HG02571 (cell line): ENCODE measurements at regions not wholly inside any gene's neighbourhood (a gene's known extent, or its start where the extent isn't known, plus 50 kb on each side); places are given as distances from the start of the nearest gene placed in this dataset.

Experiments used
- ATAC-seq: cut with Tn5 transposase; IDR thresholded peaks from one replicate; pipeline ENCODE4 v1.9.1; 2021; ENCODE audit warnings: mild to moderate bottlenecking, moderate library complexity; ENCODE audit not compliant: unreplicated experiment

GRCh38 chr2:106977717-106978116, 91.8 kb upstream of the ST6GAL2 start:
- ATAC-seq: no peak

GRCh38 chr2:106978647-106979046, 92.7 kb upstream of the ST6GAL2 start:
- no peak for ATAC-seq

- no peak for ATAC-seq
Observed at GRCh38 chr2:106981491-106981890, 95.5 kb upstream of the ST6GAL2 start.

- ATAC-seq: no peak
Observed at GRCh38 chr2:106982350-106982749, 96.4 kb upstream of the ST6GAL2 start.

GRCh38 chr2:106983305-106983704, 97.3 kb upstream of the ST6GAL2 start:
- ATAC-seq: no peak

GRCh38 chr2:106988361-106988760, 102.4 kb upstream of the ST6GAL2 start:
- ATAC-seq: no peak

DNA sequence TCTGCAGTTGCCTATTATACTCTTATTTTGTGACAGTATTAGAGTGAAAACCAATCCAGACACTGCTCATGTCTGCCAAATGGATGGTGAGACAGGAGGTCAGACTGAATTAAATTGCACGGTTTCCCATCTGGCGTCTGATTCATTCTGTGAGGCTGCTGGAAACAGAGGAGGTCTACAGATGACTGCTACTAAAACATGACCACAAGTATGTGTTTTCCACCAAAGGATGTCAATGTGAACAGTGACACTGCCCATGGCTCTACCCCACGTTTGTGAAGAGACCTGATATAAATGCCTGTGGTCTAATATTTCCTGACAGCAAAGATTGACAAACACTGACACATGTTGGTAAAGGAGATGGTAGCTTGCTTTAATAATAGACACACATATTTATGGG, 104.3 kb upstream of the ST6GAL2 start:
- no peak for ATAC-seq

- no peak for ATAC-seq
Observed at GRCh38 chr2:106991866-106992265, 105.9 kb upstream of the ST6GAL2 start.

DNA sequence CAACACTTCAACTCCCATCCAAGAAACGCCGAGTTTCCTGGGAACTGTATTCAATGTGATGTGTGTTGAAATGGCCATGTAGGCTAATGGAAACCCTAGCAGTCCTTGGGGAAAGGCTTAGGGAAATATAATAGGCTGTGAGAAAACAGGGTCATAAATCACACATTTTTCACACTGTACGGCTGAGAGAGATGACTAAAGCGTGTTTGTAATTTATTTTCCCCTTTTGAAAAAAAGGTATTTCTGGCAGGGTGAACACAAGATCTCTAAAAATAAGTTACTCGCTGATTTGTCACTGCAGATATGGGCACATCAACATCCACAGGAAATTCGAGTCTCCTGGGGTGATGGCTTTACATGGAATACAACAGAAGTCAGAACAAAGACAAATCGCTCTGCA, 109.6 kb upstream of the ST6GAL2 start:
- no peak for ATAC-seq

DNA sequence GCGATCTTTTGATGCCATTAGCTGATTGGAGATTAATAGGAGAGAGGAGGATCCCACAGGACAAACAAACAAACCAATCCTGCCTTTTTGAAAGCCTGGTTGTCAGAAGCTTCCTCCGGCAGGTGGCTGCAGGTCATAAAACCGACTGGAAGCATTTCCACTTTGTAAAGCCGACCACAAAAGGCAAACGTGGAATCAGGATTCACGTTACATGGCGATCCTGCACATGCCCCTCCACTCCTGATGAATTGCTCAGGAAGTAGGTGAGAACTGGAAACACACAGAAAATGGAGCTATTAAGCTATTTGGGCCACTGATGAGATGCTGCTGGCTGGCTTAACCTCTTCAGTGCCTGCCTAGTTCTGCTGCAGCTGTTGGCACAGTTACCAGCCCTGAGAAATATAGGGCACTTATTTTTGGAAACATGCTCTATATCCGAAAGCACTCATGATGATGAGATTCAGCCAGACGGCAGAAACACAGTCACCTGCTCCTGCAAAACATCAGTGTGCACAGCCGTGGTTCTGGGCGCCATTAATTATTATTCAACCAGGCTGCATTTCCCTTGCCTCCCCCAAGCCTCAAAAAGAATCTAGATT, 110.3 kb upstream of the ST6GAL2 start:
- no peak for ATAC-seq

- no peak for ATAC-seq
Observed at GRCh38 chr2:106997204-106997603, 111.2 kb upstream of the ST6GAL2 start.

DNA sequence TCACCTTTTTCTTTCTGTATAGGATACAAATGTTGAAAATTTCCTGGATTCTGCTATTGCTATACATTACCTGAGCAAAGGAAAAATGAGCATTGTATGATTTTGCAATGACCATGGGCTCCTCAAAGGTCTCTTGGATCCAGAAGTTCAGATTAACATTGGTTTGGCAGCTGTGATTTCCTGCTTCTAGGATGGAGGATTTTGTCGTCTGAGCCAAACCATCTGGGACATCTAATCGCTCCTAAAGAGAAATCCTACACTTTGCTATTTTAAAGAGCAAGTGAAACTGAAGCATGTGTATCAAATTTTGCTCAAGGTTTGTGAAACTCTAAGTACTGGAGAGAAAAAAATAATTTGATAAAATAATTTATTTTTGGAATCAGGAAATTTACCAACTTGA, 115.1 kb upstream of the ST6GAL2 start:
- no peak for ATAC-seq

DNA sequence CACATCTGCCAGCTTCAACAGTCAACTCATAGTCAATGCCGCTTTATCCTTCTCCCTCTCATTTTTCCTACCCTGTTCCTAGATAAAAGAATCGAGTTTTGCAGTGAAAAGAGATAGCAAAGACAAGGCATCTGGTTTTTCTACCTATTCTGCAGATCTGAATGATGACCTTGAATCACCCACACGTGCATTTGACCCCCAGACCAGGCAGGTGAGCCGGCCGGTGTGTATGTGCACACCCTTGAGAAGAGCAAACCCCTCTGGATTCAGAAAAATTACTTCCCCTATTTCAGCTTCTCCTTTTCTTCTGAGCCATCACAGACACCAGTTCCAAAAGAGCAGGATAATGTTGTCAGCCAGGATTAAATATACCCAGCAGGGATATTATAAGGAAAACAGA, 115.6 kb upstream of the ST6GAL2 start:
- no peak for ATAC-seq

- no peak for ATAC-seq
Observed at GRCh38 chr2:107001964-107002696, 116.2 kb upstream of the ST6GAL2 start.

- no peak for ATAC-seq
Observed at GRCh38 chr2:107002735-107003134, 116.8 kb upstream of the ST6GAL2 start.

GRCh38 chr2:107005853-107006252, 119.9 kb upstream of the ST6GAL2 start:
- ATAC-seq: no peak

DNA sequence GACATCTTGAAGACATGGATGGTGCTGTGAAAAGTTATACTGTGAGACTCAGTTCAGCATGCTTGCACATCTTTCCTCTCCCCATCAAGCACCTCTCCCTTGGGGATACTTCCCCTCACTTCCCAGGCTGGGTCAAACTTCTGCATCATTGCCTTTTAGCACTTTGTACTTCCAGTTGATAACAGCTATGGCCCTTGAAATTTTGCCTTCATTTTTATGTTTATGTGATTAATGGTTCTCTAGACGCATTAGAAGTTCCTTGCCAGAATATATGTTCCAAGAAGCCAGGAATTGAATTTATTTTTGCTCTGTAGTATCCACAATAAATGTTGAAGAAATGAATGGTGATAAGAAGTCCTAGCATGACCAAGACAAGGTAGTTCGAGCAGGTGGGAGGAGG, 120.9 kb upstream of the ST6GAL2 start:
- no peak for ATAC-seq

DNA sequence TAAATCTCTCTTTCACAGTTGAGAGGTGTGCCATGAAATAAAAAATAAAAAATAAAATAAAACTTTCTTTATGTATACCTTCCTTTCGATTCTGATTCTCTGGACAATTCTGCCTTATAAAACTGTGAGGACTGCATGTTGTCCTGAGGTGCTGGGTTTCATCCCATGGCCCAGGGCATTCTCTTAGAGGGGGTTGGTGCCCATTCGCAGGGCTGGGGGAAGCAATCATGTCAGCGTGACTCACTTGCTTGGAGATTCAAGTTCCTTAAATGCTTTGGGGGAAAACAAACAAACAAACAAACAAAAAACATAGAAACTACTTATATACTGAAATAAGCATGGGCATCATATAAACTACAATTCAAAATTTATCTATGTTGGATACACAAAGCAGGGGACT, 122.0 kb upstream of the ST6GAL2 start:
- no peak for ATAC-seq

GRCh38 chr2:107008843-107009242, 122.9 kb upstream of the ST6GAL2 start:
- ATAC-seq: no peak

- ATAC-seq: no peak
Observed at GRCh38 chr2:107009275-107009674, 123.3 kb upstream of the ST6GAL2 start.

DNA sequence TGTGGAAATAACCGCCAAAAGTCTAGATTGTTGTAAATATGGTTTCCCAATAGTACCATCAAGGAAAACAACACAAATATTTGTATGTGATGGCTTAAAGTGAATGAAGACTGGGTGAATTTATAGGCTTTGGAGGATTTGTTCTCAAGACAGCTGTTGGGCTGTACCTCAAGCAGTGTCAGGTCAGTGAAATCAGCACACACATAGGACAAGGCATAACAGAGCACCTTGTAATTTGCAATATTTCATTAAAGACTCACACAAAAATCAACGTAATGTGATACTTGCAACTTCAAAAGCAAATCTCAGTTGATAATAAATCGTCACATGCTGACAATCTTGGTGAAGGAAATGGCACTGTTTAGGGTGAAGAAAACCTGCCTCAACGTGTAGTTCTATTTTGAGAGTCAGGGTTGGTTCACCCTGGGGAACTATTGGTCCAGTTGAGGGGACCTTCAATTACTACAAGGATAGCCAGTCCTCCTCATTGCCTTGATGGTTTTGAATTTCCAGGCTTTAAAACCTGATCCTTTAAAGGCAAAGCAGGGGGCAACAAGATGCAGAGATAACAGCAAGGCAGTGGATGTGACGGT, 126.8 kb upstream of the ST6GAL2 start:
- ATAC-seq: no peak

DNA sequence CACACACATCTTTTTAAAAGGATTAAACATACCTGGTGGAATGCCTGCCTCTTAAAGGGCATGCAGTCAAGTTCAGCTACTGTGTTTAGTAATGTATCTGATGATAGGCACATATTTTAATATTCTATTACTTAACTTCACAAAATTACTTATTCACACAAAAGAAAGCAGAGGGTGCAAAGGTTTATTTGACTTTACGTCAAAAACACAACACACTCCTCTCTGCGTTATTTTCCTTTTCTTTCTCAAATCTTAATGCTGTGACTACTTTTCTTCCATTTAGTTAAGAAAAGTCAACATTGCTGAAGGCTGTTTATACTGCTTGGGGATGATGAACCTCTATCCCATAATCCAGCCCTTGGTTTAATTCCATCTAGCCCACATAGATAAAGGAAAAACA, 127.9 kb upstream of the ST6GAL2 start:
- ATAC-seq: no peak
